HG02884 (cell line): ENCODE measurements at regions not wholly inside any gene's neighbourhood (a gene's known extent, or its start where the extent isn't known, plus 50 kb on each side); places are given as distances from the start of the nearest gene placed in this dataset.
"Not testable (repeated sequence)": the region's sequence is repeated elsewhere in the genome, so short reads cannot be mapped to it uniquely, and the experiment has no call there.

Experiments used
- ATAC-seq: cut with Tn5 transposase; IDR thresholded peaks from one replicate; pipeline ENCODE4 v1.9.1; 2021; ENCODE audit warnings: mild to moderate bottlenecking, moderate library complexity; ENCODE audit not compliant: unreplicated experiment

GRCh38 chr12:70069221-70070105 is 173.8 kb upstream of the CNOT2 start:
- no peak for ATAC-seq

- ATAC-seq, result no peak
Measured at GRCh38 chr12:70070494-70071007, 172.7 kb upstream of the CNOT2 start.

- no peak for ATAC-seq
Measured at GRCh38 chr12:70074510-70074909, 168.7 kb upstream of the CNOT2 start.

GRCh38 chr12:70077441-70077840 is 165.8 kb upstream of the CNOT2 start:
- ATAC-seq, result no peak

- no peak for ATAC-seq
Measured at GRCh38 chr12:70078161-70078560, 165.1 kb upstream of the CNOT2 start.

GRCh38 chr12:70080566-70080965 is 162.7 kb upstream of the CNOT2 start:
- ATAC-seq, result no peak

GRCh38 chr12:70082997-70083676 is 160.1 kb upstream of the CNOT2 start:
- no peak for ATAC-seq

- no peak for ATAC-seq
Measured at GRCh38 chr12:70083677-70084020, 159.6 kb upstream of the CNOT2 start.

GRCh38 chr12:70086372-70086771 is 156.9 kb upstream of the CNOT2 start:
- ATAC-seq, result not testable (repeated sequence)

- ATAC-seq, result no peak
Measured at GRCh38 chr12:70091021-70091521, 152.2 kb upstream of the CNOT2 start.

GRCh38 chr12:70094467-70094866 is 148.8 kb upstream of the CNOT2 start:
- ATAC-seq, result no peak

GRCh38 chr12:70096759-70097410 is 146.3 kb upstream of the CNOT2 start:
- no peak for ATAC-seq

GRCh38 chr12:70101064-70101463 is 142.2 kb upstream of the CNOT2 start:
- ATAC-seq, result no peak

GRCh38 chr12:70106347-70106746 is 136.9 kb upstream of the CNOT2 start:
- ATAC-seq, result no peak

- no peak for ATAC-seq
Measured at GRCh38 chr12:70110085-70110484, 133.1 kb upstream of the CNOT2 start.

- no peak for ATAC-seq
Measured at GRCh38 chr12:70117670-70118069, 125.6 kb upstream of the CNOT2 start.

- ATAC-seq, result no peak
Measured at GRCh38 chr12:70120970-70121369, 122.3 kb upstream of the CNOT2 start.

GRCh38 chr12:70121562-70121961 is 121.7 kb upstream of the CNOT2 start:
- no peak for ATAC-seq

- no peak for ATAC-seq
Measured at GRCh38 chr12:70122804-70123203, 120.4 kb upstream of the CNOT2 start.

- no peak for ATAC-seq
Measured at GRCh38 chr12:70149013-70149412, 94.2 kb upstream of the CNOT2 start.

GRCh38 chr12:70149665-70150064 is 93.6 kb upstream of the CNOT2 start:
- ATAC-seq, result no peak
